Smooth muscle cell (in vitro differentiated cells): ENCODE measurements at regions not wholly inside any gene's neighbourhood (a gene's known extent, or its start where the extent isn't known, plus 50 kb on each side); places are given as distances from the start of the nearest gene placed in this dataset.

Experiments used
- DNase-seq: peaks from one replicate; lab custom pipeline; 2025; ENCODE audit not compliant: unreplicated experiment; lab: John Stamatoyannopoulos, UW
- H2AFZ ChIP-seq: fragments of 200-600 bp; sonication (generic); 2 replicates; pipeline ENCODE4 v1.6.0; 2016; ENCODE audit warnings: antibody characterized with exemption, low read depth, mild to moderate bottlenecking
- H3F3A ChIP-seq: fragments of 200-600 bp; sonication (generic); 2 replicates; pipeline ENCODE4 v1.6.0; 2017; ENCODE audit warnings: antibody characterized with exemption, low read depth
- H3K27ac ChIP-seq: fragments of 200-600 bp; sonication (generic); 2 replicates; pipeline ENCODE4 v1.5.1; 2016; ENCODE audit warnings: low read depth, mild to moderate bottlenecking
- H3K27me3 ChIP-seq: fragments of 200-600 bp; sonication (generic); 2 replicates; pipeline ENCODE4 v1.6.1; 2016; ENCODE audit warnings: low read depth, mild to moderate bottlenecking
- H3K36me3 ChIP-seq: fragments of 200-600 bp; sonication (generic); 2 replicates; pipeline ENCODE4 v1.5.1; 2016; ENCODE audit warnings: low read depth
- H3K4me1 ChIP-seq: fragments of 200-600 bp; sonication (generic); 2 replicates; pipeline ENCODE4 v1.5.1; 2016; ENCODE audit warnings: low read depth
- H3K4me2 ChIP-seq: fragments of 200-600 bp; sonication (generic); 2 replicates; pipeline ENCODE4 v1.6.0; 2016; ENCODE audit warnings: mild to moderate bottlenecking
- H3K4me3 ChIP-seq: fragments of 200-600 bp; sonication (generic); 2 replicates; pipeline ENCODE4 v1.5.1; 2016; ENCODE audit warnings: mild to moderate bottlenecking
- H3K79me2 ChIP-seq: fragments of 200-600 bp; sonication (generic); 2 replicates; pipeline ENCODE4 v1.6.0; 2016; ENCODE audit warnings: low read depth, mild to moderate bottlenecking
- H3K9ac ChIP-seq: fragments of 200-600 bp; sonication (generic); 2 replicates; pipeline ENCODE4 v1.6.0; 2016; ENCODE audit warnings: low read depth
- H3K9me3 ChIP-seq: fragments of 200-600 bp; sonication (generic); replicated peaks from 2 replicates; pipeline ENCODE4 v1.5.1; 2016; ENCODE audit warnings: low read depth
- H4K20me1 ChIP-seq: fragments of 200-600 bp; sonication (generic); 2 replicates; pipeline ENCODE4 v1.6.0; 2016; ENCODE audit warnings: low read depth
- CTCF ChIP-seq: fragments of 200-600 bp; sonication (generic); IDR thresholded peaks from 2 replicates; pipeline ENCODE4 v1.5.1; 2017; ENCODE audit warnings: borderline replicate concordance, mild to moderate bottlenecking, antibody characterized with exemption; ENCODE audit not compliant: insufficient read depth, poor library complexity, severe bottlenecking
- WGBS: methylation state at CpG from one replicate; pipeline ENCODE4 v1.1.7; 2016; ENCODE audit warnings: low lambda C conversion rate; 5-methylcytosine and 5-hydroxymethylcytosine counted together

GRCh38 chr15:55126111-55126510, 70.6 kb downstream of the RSL24D1 start:
- no peaks in the 10 kb centered on the region for H3K9me3 ChIP-seq
- no peaks in the 10 kb centered on the region for H3K36me3 ChIP-seq
- H2AFZ ChIP-seq = no peak overlapping the region
- H3K4me2 ChIP-seq = no peak overlapping the region
- no peaks in the 10 kb centered on the region for H4K20me1 ChIP-seq
- H3F3A ChIP-seq = no peaks in the 10 kb centered on the region
- H3K4me1 ChIP-seq = no peaks in the 10 kb centered on the region
- H3K27me3 ChIP-seq = no peaks in the 10 kb centered on the region
- no peak overlapping the region for H3K9ac ChIP-seq
- no peak for DNase-seq
- H3K79me2 ChIP-seq = no peaks in the 10 kb centered on the region
- no peak overlapping the region for H3K27ac ChIP-seq
- no peak for TF ChIP-seq CTCF
- WGBS = 81% methylated on average over 3 of the region's 3 CpGs
- H3K4me3 ChIP-seq = no peak overlapping the region

DNA sequence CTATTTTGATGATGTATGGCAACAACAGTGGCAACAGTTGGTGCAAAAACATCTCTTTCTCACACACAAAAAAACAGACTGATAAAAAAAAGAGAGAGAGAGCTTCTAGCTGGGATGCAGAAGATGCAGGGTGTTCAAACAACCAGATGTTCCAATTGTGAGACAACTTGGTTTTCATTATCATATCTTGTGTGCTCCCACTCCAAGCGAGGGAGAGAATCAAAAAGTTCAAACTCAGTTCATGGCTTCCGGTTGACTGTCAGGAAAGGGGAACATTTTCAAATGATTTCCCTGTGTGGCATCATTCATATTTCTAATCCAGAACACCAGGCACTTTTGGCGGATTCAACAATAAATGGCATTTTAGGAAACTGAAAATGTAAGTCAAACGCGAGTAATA, 72.1 kb downstream of the RSL24D1 start:
- no peaks in the 10 kb centered on the region for H3F3A ChIP-seq
- TF ChIP-seq CTCF = no peak
- WGBS = 82% methylated on average over 5 of the region's 5 CpGs
- no peak overlapping the region for H3K27ac ChIP-seq
- H3K9ac ChIP-seq = no peak overlapping the region
- H2AFZ ChIP-seq = no peak overlapping the region
- no peak for DNase-seq
- no peaks in the 10 kb centered on the region for H3K79me2 ChIP-seq
- no peaks in the 10 kb centered on the region for H3K36me3 ChIP-seq
- H3K9me3 ChIP-seq = no peaks in the 10 kb centered on the region
- no peak overlapping the region for H3K4me3 ChIP-seq
- no peaks in the 10 kb centered on the region for H3K4me1 ChIP-seq
- H3K4me2 ChIP-seq = no peak overlapping the region
- no peaks in the 10 kb centered on the region for H3K27me3 ChIP-seq
- H4K20me1 ChIP-seq = no peaks in the 10 kb centered on the region

GRCh38 chr15:55118344-55118870, 78.3 kb downstream of the RSL24D1 start:
- Histone ChIP-seq H3K36me3 (no peaks in the 10 kb centered on the region), H3K27me3 (no peaks in the 10 kb centered on the region), H3K9me3 (no peaks in the 10 kb centered on the region), H3K9ac (no peak overlapping the region), H3K79me2 (no peaks in the 10 kb centered on the region), H3K4me3 (no peak overlapping the region), H3K4me1 (no peaks in the 10 kb centered on the region), H3K27ac (no peak overlapping the region), H2AFZ (no peak overlapping the region), H3F3A (no peaks in the 10 kb centered on the region), H3K4me2 (no peak overlapping the region), H4K20me1 (no peaks in the 10 kb centered on the region)
- no peak for DNase-seq
- TF ChIP-seq CTCF = no peak
- 70% methylated on average over 2 of the region's 2 CpGs for WGBS

GRCh38 chr15:55116636-55117035, 80.1 kb downstream of the RSL24D1 start:
- Histone ChIP-seq H3K4me2 (no peak overlapping the region), H3K27ac (no peak overlapping the region)

More at GRCh38 chr15:55116636-55117035, 80.1 kb downstream of the RSL24D1 start:
- no peaks in the 10 kb centered on the region for H3K9me3 ChIP-seq
- no peak overlapping the region for H2AFZ ChIP-seq
- H3K4me1 ChIP-seq = no peaks in the 10 kb centered on the region
- H3F3A ChIP-seq = no peaks in the 10 kb centered on the region
- no peak overlapping the region for H3K9ac ChIP-seq
- H3K4me3 ChIP-seq = no peak overlapping the region
- H3K27me3 ChIP-seq = no peaks in the 10 kb centered on the region
- no peaks in the 10 kb centered on the region for H3K79me2 ChIP-seq
- no peak for TF ChIP-seq CTCF
- DNase-seq = no peak
- H3K36me3 ChIP-seq = no peaks in the 10 kb centered on the region
- no peaks in the 10 kb centered on the region for H4K20me1 ChIP-seq
- 66% methylated on average over 2 of the region's 2 CpGs for WGBS
